ENCODE measurements at regions not wholly inside any gene's neighbourhood (a gene's known extent, or its start where the extent isn't known, plus 50 kb on each side); places are given as distances from the start of the nearest gene placed in this dataset.

- H3K4me3 ChIP-seq (ENCODE audit: control insufficient read depth, low read depth, low read length): no peak overlapping the region
- no peak for TF ChIP-seq CTCF (IDR thresholded peaks at IDR 0.05; ENCODE audit: control insufficient read depth, insufficient read depth, low read depth, low read length, missing control alignments)
- DNase-seq (ENCODE audit: low read depth): no peak
These were observed 69.7 kb upstream of the GRAMD1B start for GRCh38 chr11:123360267-123360936.

- peak; percentile 36 for TF ChIP-seq CTCF (IDR thresholded peaks at IDR 0.05; ENCODE audit: control insufficient read depth, insufficient read depth, low read depth, low read length, missing control alignments)
- H3K4me3 ChIP-seq (ENCODE audit: control insufficient read depth, low read depth, low read length): peak overlapping the region; percentile 48
- peak; percentile 14 for DNase-seq (ENCODE audit: low read depth)
These were observed 71.9 kb upstream of the GRAMD1B start for GRCh38 chr11:123357990-123358827.

- H3K4me3 ChIP-seq (ENCODE audit: control insufficient read depth, low read depth, low read length): no peak overlapping the region; the same call in 1 of the 2 replicates
- no peak for DNase-seq (ENCODE audit: low read depth)
- TF ChIP-seq CTCF (IDR thresholded peaks at IDR 0.05; ENCODE audit: control insufficient read depth, insufficient read depth, low read depth, low read length, missing control alignments): no peak
These were observed 72.6 kb upstream of the GRAMD1B start for GRCh38 chr11:123357353-123357989.

- no peak for TF ChIP-seq CTCF (IDR thresholded peaks at IDR 0.05; ENCODE audit: control insufficient read depth, insufficient read depth, low read depth, low read length, missing control alignments)
- no peak for DNase-seq (ENCODE audit: low read depth)
- no peak overlapping the region for H3K4me3 ChIP-seq (ENCODE audit: control insufficient read depth, low read depth, low read length)
These were observed 73.5 kb upstream of the GRAMD1B start for GRCh38 chr11:123356539-123356938.

GRCh38 chr11:123354371-123354975, 75.6 kb upstream of the GRAMD1B start:
- no peak for TF ChIP-seq CTCF (IDR thresholded peaks at IDR 0.05; ENCODE audit: control insufficient read depth, insufficient read depth, low read depth, low read length, missing control alignments)

GRCh38 chr11:123351375-123351774, 78.7 kb upstream of the GRAMD1B start:
- H3K4me3 ChIP-seq (ENCODE audit: control insufficient read depth, low read depth, low read length): no peak overlapping the region
- DNase-seq (ENCODE audit: low read depth): no peak
- no peak for TF ChIP-seq CTCF (IDR thresholded peaks at IDR 0.05; ENCODE audit: control insufficient read depth, insufficient read depth, low read depth, low read length, missing control alignments)

More at GRCh38 chr11:123354371-123354975, 75.6 kb upstream of the GRAMD1B start:
- no peak for DNase-seq (ENCODE audit: low read depth)
- H3K4me3 ChIP-seq (ENCODE audit: control insufficient read depth, low read depth, low read length): no peak overlapping the region
